Erythroblast (primary cell): ENCODE measurements at regions not wholly inside any gene's neighbourhood (a gene's known extent, or its start where the extent isn't known, plus 50 kb on each side); places are given as distances from the start of the nearest gene placed in this dataset.

Experiments
- GATA1 ChIP-seq: IDR thresholded peaks from 2 replicates; pipeline ENCODE4 v1.6.1; 2011; ENCODE audit warnings: low read depth, mild to moderate bottlenecking, control low read depth, low read length, moderate library complexity
- POLR2A ChIP-seq: IDR thresholded peaks from 2 replicates; pipeline ENCODE4 v1.6.1; 2011; ENCODE audit warnings: mild to moderate bottlenecking, low read length

- TF ChIP-seq POLR2A (no peak), GATA1 (no peak)
Measured at GRCh38 chr16:75913958-75914357, 187.7 kb upstream of the CPHXL start.
